Retinal pigment epithelial cell (primary cell): ENCODE measurements at regions not wholly inside any gene's neighbourhood (a gene's known extent, or its start where the extent isn't known, plus 50 kb on each side); places are given as distances from the start of the nearest gene placed in this dataset.

Source experiments
- DNase-seq: peaks from one replicate; pipeline ENCODE4 v3.0.0-alpha.2; 2010; ENCODE audit warnings: low read depth
- H3K4me3 ChIP-seq: 2 replicates; pipeline ENCODE4 v1.5.1; 2011; ENCODE audit warnings: mild to moderate bottlenecking, low read length, control low read depth, moderate library complexity
- TF ChIP-seq, protein P1 (sequence below): conservative IDR thresholded peaks from 2 replicates; pipeline ENCODE4 v1.5.1; 2011; ENCODE audit warnings: low read depth, low read length, control low read depth, inconsistent platforms

DNA sequence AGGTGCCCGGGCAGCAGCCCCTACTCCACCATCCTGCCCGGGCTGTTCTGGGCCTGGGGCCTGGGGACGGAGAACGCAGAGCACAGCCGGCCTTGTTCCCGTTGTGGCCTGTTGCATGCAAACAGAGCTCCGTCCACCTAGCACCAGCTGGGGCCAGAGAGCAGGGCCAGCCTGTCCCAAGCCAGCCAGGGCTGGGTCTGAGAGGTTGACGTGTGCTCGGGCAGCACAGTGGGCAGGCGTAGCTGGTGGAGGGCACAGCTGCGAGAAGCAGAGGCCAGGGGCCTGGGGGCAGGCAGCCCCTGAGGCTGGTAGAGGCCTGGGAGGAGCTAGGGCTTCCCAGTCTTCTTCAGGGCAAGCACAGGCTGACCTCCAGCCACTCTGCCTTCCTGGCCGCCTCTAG is 1192.6 kb downstream of the BRD1 start:
- no peak overlapping the region for H3K4me3 ChIP-seq
- no peak for DNase-seq
- TF ChIP-seq, protein P1, sequence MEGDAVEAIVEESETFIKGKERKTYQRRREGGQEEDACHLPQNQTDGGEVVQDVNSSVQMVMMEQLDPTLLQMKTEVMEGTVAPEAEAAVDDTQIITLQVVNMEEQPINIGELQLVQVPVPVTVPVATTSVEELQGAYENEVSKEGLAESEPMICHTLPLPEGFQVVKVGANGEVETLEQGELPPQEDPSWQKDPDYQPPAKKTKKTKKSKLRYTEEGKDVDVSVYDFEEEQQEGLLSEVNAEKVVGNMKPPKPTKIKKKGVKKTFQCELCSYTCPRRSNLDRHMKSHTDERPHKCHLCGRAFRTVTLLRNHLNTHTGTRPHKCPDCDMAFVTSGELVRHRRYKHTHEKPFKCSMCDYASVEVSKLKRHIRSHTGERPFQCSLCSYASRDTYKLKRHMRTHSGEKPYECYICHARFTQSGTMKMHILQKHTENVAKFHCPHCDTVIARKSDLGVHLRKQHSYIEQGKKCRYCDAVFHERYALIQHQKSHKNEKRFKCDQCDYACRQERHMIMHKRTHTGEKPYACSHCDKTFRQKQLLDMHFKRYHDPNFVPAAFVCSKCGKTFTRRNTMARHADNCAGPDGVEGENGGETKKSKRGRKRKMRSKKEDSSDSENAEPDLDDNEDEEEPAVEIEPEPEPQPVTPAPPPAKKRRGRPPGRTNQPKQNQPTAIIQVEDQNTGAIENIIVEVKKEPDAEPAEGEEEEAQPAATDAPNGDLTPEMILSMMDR = no peak

DNA sequence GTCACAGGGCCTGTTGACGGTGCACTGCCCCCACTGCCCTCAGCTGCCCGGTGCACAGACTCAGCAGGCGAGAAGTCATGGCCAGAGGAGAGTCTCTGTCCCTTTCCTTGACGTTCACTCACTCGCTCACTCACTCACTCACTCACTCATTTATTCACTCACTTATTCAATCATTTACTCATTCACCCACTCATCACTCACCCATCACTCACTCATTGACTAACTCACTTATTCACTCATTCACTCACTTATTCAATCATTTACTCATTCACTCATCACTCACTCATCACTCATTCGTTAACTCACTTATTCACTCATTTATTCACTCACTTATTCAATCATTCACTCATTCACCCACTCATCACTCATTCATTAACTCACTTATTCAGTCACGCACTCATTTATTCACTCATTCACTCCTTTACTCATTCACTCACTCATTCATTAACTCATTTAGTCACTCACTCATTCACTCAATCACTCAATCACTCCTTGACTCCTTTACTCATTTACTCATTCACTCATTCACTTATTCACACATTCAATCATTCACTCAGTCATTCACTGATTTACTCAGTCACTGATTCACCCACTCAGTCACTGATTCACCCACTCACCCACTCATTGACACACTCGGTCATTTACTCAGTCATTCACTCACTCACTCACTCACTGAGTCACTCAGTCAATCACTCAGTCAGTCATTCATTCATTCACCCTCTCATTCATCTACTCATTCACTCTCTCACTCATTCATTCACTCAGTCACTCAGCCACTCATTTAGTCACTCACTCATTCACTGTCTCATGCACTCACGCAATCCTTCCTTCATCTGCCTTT is 1193.5 kb downstream of the BRD1 start:
- no peak overlapping the region for H3K4me3 ChIP-seq
- TF ChIP-seq, protein P1 = no peak
- DNase-seq = no peak

DNA sequence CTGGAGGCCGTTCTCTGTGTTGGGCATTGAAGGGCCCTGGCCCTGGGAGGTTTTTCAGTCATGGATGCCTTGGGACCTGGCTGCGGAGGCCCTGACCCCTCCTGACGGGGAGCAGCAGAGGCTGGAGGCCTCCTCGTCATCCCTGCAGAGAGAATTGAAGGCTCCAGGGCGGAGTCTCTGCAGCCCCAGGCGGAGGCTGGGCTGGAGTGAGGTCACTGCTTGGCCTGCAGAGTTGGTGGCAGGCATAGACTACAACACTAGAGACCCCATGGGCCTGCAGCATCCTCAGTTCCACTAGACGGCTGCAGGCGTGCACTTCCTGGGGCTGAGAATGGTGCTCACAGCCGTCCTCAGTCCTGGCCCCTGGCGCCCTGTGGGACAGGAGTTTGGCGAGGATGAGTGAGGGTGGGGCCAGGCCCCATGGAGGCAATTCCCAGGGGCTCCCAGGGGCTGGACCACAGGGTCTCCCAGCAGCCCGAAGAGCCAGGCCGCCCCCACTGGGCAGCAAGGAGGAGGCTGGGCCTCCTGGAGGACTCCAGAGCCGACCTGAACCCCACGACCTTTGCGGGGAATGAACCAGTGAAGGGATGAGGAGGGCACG is 1194.9 kb downstream of the BRD1 start:
- TF ChIP-seq, protein P1 = no peak
- DNase-seq = no peak
- H3K4me3 ChIP-seq = no peak overlapping the region

DNA sequence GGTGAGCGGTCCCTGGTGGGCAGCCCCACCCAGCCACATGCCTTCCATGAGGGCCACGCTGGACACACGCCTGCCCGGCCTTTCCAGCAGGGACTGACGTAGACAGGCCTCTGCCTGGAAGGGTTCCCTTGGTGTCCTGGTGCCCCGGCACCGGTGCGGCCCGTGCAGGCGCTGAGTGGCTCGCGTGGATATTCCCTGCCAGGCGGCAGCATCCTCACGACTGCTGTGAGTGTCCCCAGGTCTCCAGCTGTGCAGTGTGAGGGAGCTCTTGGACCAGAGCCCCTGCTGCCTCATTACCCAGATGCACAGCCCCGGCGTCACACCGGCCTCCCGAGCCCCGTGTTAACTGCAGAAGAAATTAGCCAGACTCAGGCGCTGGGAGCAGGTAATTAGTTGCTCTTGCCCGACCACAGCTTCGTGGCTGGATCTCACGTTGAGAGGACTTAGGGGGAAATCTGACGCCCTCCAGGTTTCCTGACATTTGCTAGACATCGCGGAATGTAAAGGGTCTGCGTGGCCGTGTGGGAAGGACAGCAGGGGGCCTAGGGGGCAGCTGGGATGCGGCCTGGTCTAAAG is 1196.3 kb downstream of the BRD1 start:
- DNase-seq = no peak
- TF ChIP-seq, protein P1 = no peak
- no peak overlapping the region for H3K4me3 ChIP-seq

DNA sequence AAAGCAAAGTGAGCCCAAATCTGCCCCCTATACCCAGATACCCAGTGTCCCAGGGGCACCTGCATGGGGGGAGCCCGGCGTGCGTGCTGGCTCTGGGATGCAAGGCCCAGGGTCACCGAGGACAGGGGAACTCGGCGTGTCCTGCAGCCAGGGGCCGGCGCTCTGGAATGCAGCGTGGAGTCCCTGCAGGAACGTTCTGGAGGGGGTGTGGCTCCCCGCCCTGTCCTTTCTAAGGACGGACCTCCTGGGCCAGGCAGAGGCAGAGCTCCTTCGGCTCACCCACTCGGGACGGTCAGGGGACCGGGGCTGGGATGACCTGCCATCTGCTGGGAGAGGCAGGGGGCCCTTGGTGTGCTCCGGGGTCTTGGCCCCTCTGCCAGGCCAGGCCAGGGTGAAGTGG is 1196.8 kb downstream of the BRD1 start:
- TF ChIP-seq, protein P1 = no peak
- no peak overlapping the region for H3K4me3 ChIP-seq
- no peak for DNase-seq

DNA sequence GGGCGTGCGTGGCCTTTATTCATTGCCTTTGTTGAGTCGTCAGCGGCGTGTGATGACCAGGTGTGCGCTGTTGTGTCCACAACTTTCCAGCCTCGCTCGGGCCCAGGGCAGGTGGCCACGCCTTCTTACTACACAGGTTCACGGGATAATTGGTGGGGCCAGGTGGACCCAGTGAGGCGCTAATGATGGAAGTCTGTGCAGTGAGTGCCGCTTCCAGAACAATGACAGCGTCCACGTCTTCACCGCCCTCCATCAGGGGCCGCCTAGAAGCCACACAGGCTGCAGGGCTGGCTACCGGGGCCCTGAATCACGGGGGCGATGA is 1197.3 kb downstream of the BRD1 start:
- DNase-seq = no peak
- TF ChIP-seq, protein P1 = no peak
- no peak overlapping the region for H3K4me3 ChIP-seq
